HG03565 (cell line): ENCODE measurements at regions not wholly inside any gene's neighbourhood (a gene's known extent, or its start where the extent isn't known, plus 50 kb on each side); places are given as distances from the start of the nearest gene placed in this dataset.
"Not testable (repeated sequence)": the region's sequence is repeated elsewhere in the genome, so short reads cannot be mapped to it uniquely, and the experiment has no call there.

Experiments used
- ATAC-seq: cut with Tn5 transposase; IDR thresholded peaks from one replicate; pipeline ENCODE4 v1.9.1; 2021; ENCODE audit warnings: mild to moderate bottlenecking, moderate library complexity; ENCODE audit not compliant: unreplicated experiment

- ATAC-seq: no peak
Observed at GRCh38 chr3:153640689-153641665, 479.0 kb downstream of the RAP2B start.

DNA sequence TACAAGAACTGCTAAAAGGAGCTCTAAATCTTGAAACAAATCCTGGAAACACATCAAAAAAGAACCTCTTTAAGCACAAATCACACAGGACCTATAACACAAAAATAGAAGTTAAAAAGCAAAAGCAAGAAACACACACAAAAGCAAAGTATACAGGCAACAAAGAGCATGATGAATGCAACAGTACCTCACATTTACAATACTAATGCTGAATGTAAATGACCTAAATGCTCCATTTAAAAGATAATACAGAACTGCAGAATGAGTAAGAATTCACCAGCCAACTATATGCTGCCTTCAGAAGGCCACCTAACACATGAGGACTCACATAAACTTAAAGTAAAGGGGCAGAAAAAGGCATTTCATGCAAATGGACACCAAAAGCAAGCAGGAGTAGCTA, 478.6 kb upstream of the ARHGEF26 start:
- not testable (repeated sequence) for ATAC-seq

DNA sequence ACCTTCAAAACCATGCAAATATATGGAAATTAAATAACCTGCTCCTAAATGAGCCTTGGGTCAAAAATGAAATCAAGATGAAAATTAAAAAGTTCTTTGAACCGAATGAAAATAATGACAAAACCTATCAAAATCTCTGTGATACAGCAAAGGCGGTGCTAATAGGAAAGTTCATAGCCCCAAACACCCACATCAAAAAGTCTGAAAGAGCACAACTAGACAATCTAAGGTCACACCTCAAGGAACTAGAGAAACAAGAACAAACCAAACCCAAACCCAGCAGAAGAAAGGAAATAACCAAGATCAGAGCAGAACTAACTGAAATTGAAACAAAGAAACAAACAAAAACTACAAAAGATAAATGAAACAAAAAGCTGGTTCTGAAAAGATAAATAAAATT, 477.7 kb upstream of the ARHGEF26 start:
- ATAC-seq: not testable (repeated sequence)

- ATAC-seq: no peak
Observed at GRCh38 chr3:153649286-153649839, 471.8 kb upstream of the ARHGEF26 start.

GRCh38 chr3:153652076-153652475, 469.1 kb upstream of the ARHGEF26 start:
- ATAC-seq: no peak

DNA sequence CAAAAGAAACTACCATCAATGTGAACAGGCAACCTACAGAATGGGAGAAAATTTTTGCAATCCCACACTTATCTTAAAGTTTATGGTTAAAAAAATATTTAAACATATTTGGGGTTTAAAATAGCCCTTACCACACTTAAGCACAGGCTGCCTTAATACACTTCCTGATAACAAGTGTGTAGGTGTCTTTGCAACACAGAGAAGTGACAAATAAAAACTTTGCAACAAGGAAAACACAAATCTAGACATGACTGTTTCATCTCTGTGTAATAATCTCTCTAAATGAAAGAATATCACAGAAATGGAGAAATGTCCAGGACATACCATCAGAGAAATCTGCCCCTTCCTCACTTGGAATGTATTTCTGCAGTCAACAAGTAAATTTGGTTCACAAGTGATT, 464.1 kb upstream of the ARHGEF26 start:
- ATAC-seq: no peak

DNA sequence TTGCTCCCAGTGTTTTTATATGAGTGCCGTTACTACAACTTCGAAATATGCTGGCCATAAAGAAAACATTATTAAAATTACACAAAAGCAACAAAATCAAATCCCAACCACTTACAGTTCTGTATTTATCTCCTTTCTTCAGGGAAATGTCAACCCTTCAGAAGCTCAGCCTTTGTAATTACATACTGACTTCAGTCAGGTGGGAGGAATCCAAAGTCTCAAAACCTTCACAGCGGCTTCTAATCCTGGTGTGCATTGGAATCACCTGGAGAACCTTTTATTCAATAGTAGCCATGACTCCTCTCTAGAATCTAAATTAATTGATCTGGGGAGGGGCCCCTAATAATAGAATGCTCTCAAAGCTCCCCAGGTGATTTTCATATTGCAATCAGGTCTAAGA, 463.7 kb upstream of the ARHGEF26 start:
- ATAC-seq: no peak

DNA sequence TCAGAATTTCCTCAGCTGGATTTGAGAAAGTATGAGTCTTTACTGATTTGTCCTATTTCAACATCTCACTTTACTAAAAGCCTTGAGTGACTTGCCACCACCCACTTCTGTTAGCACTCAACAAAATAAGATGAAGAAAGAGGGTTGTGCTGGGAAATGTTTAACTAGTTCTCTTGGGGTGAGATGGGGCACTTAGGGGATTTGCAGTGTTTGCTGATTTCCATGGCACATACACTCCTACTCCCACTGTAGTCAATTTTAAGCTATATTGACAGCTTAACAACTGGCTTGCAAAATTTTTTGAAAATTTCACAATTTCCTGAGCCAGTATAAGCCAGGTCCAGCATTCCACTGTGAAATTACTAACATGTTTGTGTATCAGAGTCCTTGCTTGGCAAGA, 463.1 kb upstream of the ARHGEF26 start:
- no peak for ATAC-seq

DNA sequence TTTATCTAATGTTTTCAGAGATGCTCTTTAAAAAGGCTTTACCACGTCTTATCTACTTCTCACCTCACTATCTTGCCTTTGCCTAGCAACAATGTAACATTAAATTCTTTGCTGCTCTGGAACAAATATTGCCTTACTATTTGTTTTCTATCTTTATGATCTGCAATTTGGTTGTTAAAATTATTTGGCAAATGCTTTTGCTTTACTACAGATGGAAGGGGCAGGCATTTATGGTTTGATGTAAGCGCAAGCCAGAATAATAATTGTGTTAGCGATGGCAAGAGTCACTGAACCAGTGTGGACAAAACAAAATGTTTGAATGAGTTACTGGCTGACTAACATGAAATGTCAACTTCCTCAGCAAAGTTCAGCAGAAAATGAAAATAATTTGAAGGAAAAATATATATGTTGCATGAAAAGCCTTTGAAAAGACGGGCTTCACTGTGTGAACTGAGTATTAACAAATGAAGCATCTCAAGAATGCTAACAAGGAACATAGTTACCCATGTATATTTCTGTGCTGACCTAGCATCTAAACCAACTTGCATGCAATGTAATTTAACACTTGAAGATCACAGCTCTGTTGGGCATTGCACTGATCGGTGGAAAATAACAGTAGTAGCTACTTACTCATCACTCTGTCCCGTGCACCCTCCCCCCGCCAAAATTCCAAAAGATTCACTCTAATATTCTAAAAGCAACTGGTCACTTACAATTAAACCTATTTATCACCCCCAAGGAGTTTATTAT, 454.0 kb upstream of the ARHGEF26 start:
- no peak for ATAC-seq

- no peak for ATAC-seq
Observed at GRCh38 chr3:153669527-153669926, 451.7 kb upstream of the ARHGEF26 start.

DNA sequence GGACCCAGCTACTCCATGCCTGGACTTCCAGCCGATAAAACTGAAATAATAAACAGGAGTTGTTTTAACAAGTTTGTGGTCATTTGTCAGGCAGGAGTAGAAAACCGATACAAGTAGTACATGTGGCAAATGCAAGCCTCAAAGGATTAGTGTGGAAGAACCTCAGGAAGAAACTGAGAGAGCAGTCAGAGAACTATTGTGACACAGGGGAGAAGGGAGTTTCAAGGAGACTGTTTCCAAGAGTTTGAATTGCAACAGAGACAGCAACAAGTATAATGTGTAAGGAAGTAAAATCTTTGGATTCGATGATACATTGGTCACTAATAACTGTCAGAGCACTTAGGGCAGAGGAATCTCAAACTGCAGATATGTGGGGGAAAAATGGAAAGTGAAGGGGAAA, 450.6 kb upstream of the ARHGEF26 start:
- no peak for ATAC-seq

DNA sequence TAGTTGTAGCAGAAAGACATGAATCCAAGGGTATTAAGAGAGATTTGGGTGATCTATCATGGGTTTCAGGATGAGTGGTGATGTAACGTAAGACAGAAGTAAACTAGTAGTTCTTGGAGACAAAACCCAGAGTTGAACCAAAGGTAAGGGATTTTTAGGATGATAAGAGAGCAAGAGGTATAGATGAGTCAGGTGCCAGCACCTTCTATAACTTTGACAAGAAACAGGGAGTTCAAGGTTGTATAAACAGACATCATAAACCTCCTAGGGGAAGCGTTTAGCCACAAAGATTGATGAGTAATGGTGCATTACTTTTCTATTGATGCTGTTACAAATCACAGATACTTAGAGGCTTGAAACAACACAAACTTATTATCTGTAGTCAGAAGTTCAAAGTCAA, 447.3 kb upstream of the ARHGEF26 start:
- ATAC-seq: no peak

DNA sequence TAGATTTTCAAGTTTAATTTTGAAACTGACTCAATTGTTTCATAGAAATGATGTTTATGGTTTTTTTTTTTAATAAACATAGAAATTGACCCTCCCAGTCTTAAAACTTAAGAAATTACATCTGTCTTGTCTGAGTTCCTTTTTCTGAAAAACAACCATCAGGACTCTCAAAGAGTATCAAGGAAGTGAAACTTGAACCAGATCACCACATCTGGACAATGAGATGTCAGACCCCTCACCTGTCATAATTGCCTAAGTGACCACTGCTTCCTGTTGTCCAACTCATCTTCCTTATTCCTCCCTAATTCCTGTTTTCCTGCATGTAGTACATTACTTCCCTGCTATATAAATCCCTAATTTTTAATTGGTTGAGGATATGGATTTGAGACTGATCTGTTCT, 441.5 kb upstream of the ARHGEF26 start:
- peak; percentile 52 for ATAC-seq

GRCh38 chr3:153680526-153680925, 440.7 kb upstream of the ARHGEF26 start:
- ATAC-seq: no peak

DNA sequence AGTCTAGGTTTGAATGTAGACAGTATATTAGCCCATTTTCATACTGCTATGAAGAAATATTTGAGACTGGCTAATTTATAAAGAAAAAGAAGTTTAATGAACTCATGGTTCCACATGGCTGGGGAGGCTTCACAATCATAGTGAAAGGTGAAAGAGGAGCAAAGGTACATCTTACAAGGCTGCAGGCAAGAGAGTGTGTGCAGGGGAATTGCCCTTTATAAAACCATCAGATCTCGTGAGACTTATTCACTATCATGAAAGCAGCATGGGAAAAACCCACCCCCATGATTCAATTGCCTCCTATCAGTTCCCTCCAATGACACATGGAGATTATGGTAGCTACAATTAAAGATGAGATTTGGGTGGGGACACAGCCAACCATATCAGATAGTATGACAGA, 440.1 kb upstream of the ARHGEF26 start:
- ATAC-seq: no peak

DNA sequence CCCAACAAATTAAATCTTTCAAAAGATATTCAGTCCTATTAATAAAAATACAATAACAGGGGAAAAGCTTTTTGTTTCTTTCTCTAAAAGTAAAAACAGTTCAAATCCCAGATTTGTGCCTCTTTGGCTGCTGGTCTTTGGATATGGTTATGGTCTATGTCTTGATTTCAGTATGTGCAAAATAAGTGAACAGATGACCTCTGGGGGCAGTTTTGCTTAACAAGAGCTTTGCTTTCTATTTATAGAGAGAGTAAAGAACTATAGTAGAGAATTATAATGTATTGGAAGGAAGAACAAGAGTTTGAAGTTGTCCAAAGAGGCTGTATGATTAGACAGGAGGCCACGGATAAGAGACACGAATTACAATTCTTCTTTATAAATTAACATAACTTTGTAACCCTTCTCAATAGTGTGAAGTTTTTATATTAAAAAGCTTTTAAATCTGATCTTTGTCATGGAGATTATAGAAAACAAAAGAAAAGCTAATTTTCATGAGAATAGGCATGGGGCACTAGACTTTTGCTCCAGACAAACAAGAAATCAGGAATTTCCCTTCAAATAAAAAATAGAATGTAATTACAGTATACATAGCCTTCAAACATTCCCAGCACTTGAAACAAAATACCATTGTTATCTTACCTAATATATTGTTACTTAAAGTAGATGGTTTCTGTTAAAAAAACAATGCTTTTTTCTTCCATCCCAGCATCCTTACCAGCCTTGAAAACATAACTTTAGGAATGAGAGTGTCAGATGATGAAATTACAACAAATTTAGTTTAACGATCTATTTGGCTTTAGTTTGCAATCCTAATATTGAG, 432.7 kb upstream of the ARHGEF26 start:
- no peak for ATAC-seq

DNA sequence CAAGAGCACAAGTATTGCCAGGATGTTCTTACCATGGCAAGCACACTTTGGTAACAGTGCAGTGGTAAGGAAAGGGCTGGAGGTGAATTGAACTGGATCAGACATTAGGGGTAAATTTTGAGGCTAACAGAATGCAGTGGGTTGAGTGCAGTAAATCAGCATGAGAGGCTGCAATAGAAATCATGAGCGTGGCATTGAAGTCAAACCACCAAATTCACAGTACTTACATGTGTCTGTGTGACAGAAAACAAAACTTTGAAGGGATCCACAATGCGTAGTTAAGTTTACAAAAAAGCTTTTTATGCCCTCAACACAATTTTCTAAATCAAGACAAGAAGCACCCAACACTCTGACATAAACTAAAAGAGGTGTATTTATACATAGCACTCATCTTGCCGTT, 428.0 kb upstream of the ARHGEF26 start:
- no peak for ATAC-seq

- ATAC-seq: no peak
Observed at GRCh38 chr3:153702106-153702505, 419.1 kb upstream of the ARHGEF26 start.

DNA sequence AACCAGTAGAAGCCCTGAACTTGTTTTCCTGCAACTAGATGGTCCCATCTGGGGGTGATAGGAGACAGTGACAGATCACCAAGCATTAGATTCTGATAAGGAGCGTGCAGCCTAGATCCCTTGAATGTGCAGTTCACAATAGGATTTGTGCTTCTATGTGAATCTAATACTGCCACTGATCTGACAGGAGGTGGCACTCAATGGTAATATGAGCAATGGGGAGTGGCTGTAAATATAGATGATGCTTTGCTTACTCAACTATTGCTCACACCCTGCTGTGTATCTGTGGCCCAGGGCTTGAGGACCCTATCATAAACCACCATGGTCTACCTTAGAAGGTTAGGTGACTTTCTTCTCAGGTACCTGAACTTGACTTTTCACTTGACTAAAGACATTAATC, 417.1 kb upstream of the ARHGEF26 start:
- ATAC-seq: no peak

GRCh38 chr3:153706706-153707105, 414.5 kb upstream of the ARHGEF26 start:
- ATAC-seq: no peak

DNA sequence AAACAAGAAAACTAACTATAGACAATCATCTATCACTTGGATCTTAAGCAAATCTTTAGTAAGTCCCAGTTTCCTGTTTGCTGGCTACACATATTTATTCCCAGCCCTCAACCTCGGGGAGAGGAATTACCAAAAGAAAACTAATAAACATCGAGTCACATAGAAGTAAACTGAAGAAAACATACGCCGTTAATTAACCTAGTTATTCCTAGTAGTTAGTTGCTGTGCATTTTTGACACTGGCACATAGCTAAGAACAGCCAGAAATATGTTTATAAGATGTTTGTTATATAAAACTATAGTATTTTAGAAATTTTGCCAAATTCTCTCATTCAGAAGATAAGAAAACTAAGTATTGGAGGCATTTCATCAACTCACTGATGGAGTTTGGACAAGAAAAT, 407.2 kb upstream of the ARHGEF26 start:
- ATAC-seq: no peak
